ENCODE measurements at regions not wholly inside any gene's neighbourhood (a gene's known extent, or its start where the extent isn't known, plus 50 kb on each side); places are given as distances from the start of the nearest gene placed in this dataset.

GRCh38 chr22:44438481-44439131 is 59.4 kb downstream of the RTL6 start:
- TF ChIP-seq CTCF (IDR thresholded peaks at IDR 0.05): no peak
- no peak for TF ChIP-seq POLR2A (IDR thresholded peaks at IDR 0.05)
- intact Hi-C loops (cut with DNase I): no loop called here
- Histone ChIP-seq H3K4me1 (no peaks in the 10 kb centered on the region), H3K27ac (no peak overlapping the region), H3K36me3 (no peaks in the 10 kb centered on the region), H3K9me3 (no peaks in the 10 kb centered on the region), H3K4me3 (replicated peaks in 1 of 3) (no peak overlapping the region), H3K27me3 (no peaks in the 10 kb centered on the region)
- no peak for DNase-seq
- WGBS, 2 donors: 74 to 76% methylated on average over 19 to 20 of the region's 20 CpGs

- 84 to 85% methylated on average over 11 to 14 of the region's 14 CpGs for WGBS, 2 donors
- DNase-seq: no peak
- no peak overlapping the region for H3K27ac ChIP-seq
- intact Hi-C loops (cut with DNase I): no loop called here
- H3K4me3 ChIP-seq (replicated peaks in 1 of 3): no peak overlapping the region
- H3K4me1 ChIP-seq: no peaks in the 10 kb centered on the region
- no peaks in the 10 kb centered on the region for H3K36me3 ChIP-seq
- TF ChIP-seq CTCF (IDR thresholded peaks at IDR 0.05) (no peak), POLR2A (IDR thresholded peaks at IDR 0.05) (no peak)
- H3K9me3 ChIP-seq: no peaks in the 10 kb centered on the region
- no peaks in the 10 kb centered on the region for H3K27me3 ChIP-seq
Observed at GRCh38 chr22:44438056-44438455, 60.0 kb downstream of the RTL6 start.

GRCh38 chr22:44437216-44438055 is 60.6 kb downstream of the RTL6 start:
- Histone ChIP-seq H3K36me3 (no peaks in the 10 kb centered on the region), H3K4me3 (replicated peaks in 1 of 3) (no peak overlapping the region), H3K27ac (no peak overlapping the region), H3K4me1 (no peaks in the 10 kb centered on the region), H3K9me3 (no peaks in the 10 kb centered on the region), H3K27me3 (no peaks in the 10 kb centered on the region)
- WGBS, 2 donors: 80 to 87% methylated on average over 11 to 14 of the region's 21 CpGs
- intact Hi-C loops (cut with DNase I): no loop called here
- no peak for DNase-seq
- no peak for TF ChIP-seq CTCF (IDR thresholded peaks at IDR 0.05)
- no peak for TF ChIP-seq POLR2A (IDR thresholded peaks at IDR 0.05)

- no peaks in the 10 kb centered on the region for H3K9me3 ChIP-seq
- no peak for DNase-seq
- 72 to 74% methylated on average over 8 of the region's 8 CpGs for WGBS, 2 donors
- H3K36me3 ChIP-seq: no peaks in the 10 kb centered on the region
- H3K27ac ChIP-seq: no peak overlapping the region
- TF ChIP-seq CTCF (IDR thresholded peaks at IDR 0.05) (no peak), POLR2A (IDR thresholded peaks at IDR 0.05) (no peak)
- no peaks in the 10 kb centered on the region for H3K27me3 ChIP-seq
- intact Hi-C loops (cut with DNase I): no loop called here
- no peak overlapping the region for H3K4me3 ChIP-seq (replicated peaks in 1 of 3)
- no peaks in the 10 kb centered on the region for H3K4me1 ChIP-seq
Observed at GRCh38 chr22:44436736-44437135, 61.3 kb downstream of the RTL6 start.

- H3K4me3 ChIP-seq (replicated peaks in 1 of 3): no peak overlapping the region
- 80 to 89% methylated on average over 4 of the region's 4 CpGs for WGBS, 2 donors
- H3K27ac ChIP-seq: no peak overlapping the region
- intact Hi-C loops (cut with DNase I): no loop called here
- no peak for TF ChIP-seq POLR2A (IDR thresholded peaks at IDR 0.05)
- no peak for TF ChIP-seq CTCF (IDR thresholded peaks at IDR 0.05)
- H3K4me1 ChIP-seq: no peaks in the 10 kb centered on the region
- no peaks in the 10 kb centered on the region for H3K27me3 ChIP-seq
- no peak for DNase-seq
- H3K9me3 ChIP-seq: no peaks in the 10 kb centered on the region
- no peaks in the 10 kb centered on the region for H3K36me3 ChIP-seq
Observed at GRCh38 chr22:44431256-44431655, 66.8 kb downstream of the RTL6 start.
